ENCODE measurements at regions not wholly inside any gene's neighbourhood (a gene's known extent, or its start where the extent isn't known, plus 50 kb on each side); places are given as distances from the start of the nearest gene placed in this dataset.
"Not testable (repeated sequence)": the region's sequence is repeated elsewhere in the genome, so short reads cannot be mapped to it uniquely, and the experiment has no call there.

DNA sequence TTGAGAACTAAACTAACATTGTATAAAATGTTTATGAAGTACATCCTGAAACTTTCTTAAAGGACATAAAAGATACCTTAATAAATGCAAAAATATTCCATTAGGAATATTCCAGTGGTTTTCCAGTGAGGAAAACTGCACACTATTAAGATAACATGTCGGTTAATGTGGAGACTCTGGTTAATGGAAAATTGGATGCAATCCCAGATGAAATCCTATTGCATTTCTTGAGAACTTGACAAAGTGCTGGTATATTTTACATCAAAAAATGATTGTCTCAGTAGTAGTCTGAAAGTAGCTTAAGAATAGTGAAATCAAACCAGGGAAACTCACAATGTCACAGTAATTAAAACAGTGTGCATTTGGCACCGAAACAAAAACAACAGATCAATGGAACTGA, 202.5 kb upstream of the MON1B start:
- no peak for FAIRE-seq

DNA sequence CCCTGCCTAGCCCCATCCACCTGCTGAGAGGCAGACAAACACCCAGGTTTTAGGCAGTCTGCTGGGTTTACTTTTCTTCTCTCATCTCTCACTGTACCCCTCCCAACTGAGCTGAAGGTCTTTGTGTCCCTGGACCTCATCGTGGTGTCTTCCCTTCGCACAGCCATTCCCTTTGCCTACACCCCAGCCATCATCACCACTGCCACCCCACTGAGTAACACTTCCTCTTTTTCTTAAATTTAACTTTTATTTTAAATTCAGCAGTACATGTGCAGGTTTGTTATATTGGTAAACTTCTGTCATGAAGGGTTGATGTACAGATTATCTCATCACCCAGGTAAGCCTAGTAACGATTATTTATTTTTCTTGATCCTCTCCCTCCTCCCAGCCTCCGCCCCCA, 188.3 kb upstream of the MON1B start:
- FAIRE-seq, result no peak

DNA sequence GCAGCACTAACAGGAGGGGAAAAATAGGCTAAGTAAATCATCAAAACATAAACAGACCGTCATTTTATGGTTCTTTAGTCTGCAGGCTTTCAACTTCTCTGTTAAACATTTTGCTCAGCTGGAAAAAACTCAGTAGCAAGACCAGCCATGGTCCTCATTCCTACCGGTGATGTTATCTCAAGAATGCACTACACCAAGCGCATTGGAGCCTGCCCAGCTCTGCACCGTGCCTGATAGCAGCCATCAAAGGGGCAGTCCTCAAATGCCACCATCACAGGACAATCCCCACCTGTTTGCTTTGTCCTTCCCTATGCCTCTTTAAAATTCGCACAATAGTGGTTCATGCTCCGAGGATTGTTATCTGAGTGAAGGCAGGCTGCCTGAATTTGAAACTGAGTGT, 181.5 kb upstream of the MON1B start:
- FAIRE-seq, result no peak

DNA sequence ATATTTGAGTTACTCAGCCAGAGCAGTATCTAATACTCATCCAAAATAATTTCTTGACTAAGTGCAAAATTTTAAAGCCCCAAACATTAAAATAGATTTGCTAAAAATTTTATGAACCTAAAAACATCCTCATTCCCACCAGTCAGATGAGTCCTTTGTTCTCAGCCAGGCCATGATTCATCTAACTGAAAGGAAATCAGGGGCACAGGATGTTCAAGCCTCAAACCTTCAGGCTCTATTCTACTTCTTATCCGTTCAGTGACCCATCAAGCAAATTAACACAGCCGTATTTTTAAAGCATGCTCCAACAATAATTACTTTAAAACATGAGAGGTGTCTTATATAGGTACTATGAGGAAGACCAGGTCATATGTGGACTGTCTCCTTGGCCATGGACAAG, 176.5 kb upstream of the MON1B start:
- FAIRE-seq, result no peak

DNA sequence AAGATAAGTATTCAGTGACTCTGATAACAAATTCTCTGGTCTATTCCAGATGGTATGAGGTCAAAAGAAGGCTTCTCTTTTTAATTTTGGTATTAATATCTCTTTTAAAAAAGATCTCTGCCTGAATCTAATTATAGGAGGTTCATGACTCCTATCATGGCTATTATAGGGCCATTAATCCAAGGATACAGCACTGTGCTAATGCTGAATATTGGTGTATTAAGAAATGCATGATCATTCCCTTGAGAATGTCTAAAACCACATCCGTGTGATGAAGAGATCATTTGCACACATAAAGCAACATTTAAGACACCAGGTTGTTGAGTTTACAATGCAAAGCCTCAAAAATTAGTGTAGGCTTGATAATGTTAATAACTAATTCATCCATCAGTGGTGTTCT, 160.4 kb upstream of the MON1B start:
- FAIRE-seq, result no peak

DNA sequence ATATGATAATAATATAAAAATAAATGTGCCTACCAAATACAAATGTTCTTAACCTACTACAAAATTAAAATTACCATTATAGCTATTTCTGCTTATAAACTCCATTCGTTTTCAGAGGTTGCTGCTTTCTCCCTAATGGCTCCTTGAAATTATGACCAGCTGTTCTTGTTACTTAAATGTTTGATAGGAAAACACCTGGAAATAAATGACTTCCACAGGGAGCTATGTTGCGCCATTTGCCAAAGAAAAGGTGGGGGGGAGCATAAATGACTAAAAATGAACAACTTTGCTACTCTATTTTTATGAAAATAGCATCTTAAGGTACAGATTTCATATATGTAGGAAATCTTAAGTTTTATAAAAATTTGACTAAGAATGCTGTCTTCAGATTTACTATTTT, 157.5 kb upstream of the MON1B start:
- no peak for FAIRE-seq

DNA sequence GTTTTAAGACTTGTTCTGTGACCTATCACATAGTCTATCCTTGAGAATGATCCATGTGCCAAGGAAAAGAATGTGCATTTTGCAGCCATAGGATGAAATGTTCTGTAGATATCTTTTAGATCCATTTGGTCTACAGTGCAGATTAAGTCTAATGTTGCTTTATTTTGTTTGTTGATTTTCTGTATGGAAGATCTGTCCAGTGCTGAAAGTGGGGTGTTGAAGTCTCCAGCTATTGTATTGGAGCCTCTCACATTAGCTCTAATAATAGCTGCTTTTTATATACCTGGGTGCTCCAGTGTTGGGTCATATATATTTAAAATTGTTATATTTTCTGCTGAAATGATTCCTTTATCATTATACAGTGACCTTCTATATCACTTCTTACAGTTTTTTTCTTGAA, 155.6 kb upstream of the MON1B start:
- FAIRE-seq, result no peak

DNA sequence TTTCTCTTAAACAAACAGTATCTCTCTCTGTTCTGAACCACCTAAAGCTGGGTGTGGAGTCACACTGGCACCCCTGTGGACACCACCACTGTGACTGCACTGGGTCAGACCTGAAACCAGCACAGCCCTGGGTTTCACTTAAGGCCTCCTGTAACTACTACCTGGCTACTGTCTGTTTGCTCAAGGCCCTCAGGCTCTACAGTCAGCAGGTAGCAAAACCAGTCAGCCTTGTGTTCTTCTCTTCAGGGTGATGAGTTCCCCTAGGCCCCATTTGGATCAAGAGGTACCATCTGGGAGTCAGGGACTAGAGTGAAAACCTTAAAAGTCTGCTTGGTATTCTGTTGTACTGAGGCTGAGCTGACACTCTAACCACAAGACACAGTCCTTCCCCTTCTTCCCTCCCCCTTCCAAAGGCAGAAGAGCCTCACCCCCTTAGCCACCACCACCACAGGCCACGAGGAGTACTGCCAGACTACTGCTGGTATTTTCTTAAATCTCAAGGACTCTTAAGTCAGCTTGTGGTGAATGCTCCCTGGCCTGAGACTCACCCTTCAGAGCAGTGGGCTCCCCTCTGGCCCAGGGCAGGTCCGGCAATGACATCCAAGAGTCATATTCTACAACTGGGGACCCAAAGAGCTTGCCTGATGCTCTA, 153.2 kb upstream of the MON1B start:
- no peak for FAIRE-seq

DNA sequence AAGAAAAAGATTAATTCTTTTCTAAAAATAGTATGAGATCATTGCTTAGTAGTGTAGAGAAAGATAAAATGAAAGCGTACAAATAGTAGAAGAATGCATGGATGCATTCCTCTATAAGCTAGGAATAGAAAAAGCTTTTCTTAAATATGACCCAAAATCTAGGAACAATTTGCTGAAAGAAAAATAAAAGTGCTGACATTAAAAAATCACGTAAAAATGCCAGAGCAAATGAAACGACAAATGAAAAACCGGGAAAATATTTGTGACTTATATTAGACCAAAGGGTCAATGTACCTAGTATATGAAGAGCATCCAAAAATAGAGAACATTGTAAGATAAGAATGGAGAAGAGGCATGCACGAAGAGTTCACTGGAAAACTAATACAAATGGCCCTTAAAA, 149.5 kb upstream of the MON1B start:
- FAIRE-seq, result no peak

DNA sequence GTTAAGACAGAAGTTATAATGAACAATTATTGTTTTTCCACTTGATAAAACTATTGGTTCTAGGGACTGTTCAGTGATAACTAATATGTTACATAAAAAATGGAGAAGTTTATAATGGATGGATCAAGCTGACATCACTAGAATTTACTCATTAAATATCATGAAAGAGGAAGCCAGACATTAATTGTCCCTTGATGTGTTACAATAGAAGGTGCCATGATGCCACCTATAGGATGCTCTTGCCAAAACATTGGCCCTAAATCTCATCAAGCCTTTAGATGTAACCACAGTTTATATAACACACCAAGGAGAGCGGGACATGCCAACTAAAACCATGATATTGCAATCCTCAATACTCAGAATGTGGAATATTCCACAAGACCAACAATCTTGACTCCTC, 147.9 kb upstream of the MON1B start:
- FAIRE-seq, result no peak

DNA sequence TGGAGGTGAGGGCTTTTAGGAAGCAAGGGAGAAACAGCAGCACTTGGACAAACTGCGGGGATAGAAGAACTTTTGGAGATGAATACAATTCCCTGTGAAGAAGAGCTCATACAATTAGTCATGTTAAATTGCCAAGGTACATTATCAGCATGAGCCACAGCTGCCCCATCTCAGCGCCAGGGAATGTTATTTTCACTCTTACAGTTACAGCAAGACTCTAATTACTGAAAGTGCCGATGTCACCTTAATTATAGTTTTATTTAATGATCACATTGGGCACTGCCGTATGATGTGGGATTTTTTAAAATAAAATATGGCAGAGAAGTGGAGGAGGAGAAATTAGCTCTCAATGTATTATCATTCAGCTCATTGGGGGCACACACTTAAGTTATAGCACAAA, 144.8 kb upstream of the MON1B start:
- no peak for FAIRE-seq

DNA sequence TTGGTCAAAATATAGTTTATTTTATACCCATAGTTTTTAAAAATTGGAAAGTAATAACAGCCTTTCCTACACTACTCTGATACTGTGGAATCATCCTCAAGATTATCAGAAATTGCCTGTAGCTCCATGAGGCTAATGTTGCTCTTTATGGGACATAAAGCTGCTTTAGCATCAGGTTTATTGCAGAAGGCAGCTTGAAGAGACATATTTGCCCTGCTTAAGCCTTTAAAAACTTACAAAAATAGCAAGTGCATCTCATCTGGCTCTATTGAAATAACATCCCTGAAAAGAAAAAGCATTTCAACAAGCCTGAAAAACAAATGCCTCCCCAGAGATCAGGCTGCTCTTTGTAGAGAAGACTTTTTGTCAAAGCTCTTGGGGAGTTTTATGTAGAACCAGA, 142.9 kb upstream of the MON1B start:
- FAIRE-seq, result no peak

DNA sequence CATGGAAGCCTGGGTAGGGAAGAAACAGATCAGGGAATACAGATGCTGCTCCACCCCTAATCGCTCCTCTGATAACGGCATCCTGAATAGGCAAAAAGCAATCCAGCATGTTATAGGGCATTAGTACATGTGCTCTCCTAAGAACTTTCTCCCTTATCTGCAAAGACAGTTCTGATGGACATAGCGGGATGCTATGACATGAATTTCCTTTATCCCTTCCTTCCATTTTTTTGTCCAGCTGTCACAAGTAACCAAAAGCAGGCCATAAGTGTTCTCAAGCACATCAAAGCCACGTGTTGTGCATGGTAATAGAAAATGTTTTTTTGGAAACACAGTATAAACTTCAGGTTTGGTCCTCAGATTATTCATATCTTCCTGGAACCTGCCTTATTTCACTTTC, 141.4 kb upstream of the MON1B start:
- FAIRE-seq, result no peak

DNA sequence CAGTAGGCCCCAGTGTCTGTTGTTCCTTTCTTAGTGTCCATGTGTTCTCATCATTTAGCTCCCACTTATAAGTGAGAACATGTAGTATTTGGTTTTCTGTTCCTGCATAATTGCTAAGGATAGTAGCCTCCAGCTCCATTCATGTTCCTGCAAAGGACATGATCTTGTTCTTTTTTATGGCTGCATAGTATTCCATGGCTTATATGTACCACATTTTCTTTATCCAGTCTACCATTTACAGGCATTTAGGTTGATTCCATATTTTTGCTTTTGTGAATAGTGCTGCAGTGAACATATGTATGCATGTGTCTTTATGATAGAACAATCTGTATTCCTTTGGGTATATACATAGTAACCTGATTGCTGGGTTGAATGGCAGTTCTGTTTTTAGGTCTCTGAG, 134.4 kb upstream of the MON1B start:
- FAIRE-seq, result not testable (repeated sequence)

DNA sequence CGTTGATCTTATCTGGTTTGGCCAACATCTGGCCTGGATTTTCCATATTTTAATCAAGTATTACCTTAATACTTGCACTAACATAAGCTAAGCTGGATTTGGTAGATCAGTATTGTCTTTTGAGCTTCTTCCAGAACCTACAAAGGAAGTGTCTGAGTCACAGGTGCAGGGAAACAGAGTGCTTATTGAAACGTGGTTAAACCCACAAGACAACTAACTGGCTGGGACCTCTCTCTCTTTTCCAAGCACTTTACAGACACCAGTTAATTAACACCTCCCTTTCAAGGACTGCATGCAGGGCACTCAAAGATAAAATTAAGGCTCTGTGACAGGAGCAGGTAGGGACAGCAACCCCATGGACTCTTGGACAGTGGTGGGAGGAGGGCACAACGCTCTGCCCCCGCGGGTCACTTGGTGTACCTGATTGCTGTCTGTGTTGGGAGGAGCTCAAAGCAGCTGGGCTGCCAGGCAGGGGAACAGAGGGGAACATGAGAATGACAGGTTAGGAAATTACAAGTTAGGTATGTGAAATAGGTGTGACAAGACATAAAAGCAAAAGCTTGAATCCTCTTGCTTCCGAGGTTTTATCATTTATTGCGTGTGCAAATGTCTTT, 133.7 kb upstream of the MON1B start:
- no peak for FAIRE-seq

DNA sequence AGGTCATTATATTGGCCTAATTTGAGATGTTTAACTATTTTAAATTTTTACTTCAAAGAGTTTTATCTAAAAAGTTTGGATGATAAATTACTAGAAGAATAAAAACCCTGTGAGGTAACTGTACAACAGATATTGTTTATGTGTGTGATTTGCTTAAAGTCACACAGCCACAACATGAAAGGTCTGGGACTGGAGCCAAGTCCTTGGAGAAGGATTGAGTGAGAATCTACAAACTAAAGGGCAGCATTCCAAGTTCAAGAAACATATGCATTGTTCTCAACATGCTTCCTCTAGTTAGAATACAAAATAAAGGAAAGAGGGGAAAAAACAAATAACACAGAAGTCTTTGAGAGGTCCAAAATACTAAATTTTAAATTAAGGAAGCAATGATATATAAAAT, 131.5 kb upstream of the MON1B start:
- peak; percentile 84 for FAIRE-seq

DNA sequence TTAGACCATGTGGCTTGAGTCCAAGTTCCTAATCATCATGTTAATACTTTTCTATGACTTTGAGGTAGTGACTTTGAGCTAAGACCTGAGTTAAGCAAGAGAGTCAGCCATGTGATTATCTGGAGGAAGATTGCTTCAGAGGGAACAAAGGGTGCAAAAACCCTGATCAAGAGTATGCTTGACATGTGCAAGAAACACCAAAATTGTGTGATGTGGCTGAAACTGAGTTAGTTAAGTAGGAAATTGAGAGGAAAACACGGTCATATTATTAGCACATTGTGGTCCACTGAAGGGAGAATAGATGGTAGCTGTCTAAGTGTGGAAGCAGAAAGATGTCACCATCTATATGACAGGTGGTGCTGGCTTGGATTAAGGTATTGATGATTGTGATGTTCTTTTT, 130.4 kb upstream of the MON1B start:
- no peak for FAIRE-seq

DNA sequence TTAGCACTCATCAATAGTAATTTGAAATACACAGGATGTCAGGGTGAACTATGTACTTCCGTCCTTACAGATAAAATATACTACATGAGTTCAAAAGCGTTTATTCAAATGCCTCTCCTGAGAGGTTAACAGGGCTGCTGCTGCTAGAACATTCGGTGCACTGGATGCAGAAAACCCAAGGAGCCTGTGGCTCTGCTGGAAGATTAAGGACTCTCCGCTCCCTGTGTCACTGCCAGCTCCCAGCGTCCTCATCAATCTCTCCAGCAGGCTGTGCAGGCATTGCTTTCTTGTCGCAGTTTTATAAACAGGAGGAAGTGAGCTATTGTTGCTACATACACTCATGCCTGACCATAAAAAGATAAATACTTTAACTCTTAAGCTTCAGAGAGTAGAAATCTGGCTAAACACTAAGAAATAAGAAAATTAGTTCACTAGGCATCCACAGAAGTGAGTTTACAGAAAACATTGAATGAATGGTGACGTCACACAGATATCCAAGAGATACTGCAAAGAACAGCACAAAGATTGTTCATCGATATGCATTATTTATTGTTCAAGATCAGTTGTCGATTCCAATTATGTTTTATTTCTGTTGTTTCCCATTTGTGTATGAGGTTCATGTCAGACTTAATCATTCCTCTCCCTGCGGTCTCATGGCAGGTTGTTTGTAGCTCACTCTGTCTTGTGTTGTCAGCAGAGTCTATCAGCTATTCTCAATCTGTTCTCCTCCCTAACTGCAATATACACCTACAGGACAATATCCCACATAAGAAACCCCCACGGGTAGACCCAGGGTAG, 127.9 kb upstream of the MON1B start:
- no peak for FAIRE-seq

DNA sequence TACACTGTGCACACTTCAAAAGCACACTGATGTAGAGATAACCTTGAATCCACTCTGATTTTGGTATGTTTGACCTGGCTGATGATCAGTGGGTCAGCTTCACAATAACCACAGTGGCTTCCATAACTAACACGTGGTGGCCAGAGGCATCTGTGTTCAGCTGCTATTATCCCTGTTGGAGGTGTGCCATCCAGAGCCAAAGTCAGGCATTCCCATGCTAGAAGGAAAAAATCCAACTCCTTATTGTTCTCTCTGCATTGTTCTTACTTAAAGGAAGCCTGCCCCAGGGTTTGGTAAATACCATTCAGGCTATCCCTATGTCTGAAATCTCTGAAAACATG, 127.3 kb upstream of the MON1B start:
- FAIRE-seq, result no peak

DNA sequence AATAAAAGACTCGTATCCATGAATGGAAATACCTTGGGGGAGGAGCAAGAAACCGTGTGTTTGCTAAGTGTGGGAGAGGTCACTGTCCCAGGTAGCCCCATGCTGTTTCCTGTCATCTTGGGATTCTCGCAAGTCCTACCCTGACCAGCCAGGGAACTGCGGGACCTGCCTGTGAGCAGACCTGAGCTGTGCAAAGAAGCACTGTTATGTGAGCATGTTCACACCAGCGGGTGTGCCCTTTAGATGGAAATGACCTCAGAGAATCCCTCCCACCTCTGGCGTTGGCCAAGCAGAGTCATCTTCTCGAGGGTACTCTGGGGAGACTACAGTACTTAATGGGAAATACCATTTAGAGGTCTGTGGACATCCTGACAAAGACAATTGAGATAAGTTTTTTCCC, 127.0 kb upstream of the MON1B start:
- no peak for FAIRE-seq

DNA sequence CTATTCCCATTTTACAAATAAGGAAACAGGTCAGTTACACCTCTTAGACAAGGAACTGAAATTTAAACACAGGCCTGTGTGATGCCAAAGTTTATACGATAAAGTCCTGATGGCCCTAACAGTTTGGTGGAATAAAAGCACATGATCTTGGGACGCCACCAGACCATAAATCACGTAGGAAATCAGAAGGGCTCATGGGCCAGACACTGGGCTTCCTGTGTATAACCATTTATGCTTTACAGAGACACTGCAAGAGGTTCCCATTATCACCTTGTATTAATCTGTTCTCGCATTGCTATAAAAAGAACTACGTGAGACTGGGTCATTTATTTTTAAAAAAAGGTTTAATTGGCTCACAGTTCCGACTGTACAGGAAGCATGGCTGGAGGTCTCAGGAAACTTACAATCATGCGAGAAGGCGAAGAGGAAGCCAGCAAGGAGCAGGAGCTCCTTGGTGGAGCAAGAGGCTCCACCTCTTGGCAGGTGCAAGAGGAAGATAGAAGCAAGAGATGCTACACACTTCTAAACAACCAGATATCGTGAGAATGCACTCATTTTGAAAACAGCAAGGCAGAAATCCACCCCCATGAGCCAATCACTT, 124.0 kb upstream of the MON1B start:
- no peak for FAIRE-seq

DNA sequence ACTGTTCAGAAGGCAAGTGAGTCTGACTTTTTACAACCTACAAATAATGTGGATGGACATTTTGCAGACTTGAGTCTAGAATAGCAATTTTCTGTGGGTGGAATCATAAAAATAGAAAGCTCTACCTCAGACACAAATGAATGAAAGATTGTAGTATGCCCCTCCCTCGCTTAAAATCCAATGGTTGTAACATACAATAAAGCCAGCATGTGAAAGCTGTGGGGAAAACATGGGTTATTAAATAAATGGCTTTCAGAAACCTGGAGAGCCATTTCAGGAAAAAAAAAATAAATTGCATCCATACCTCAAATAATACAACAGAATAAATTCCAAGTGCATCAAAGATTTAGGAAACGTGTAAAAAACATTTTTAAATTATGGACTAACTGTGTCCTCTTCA, 123.1 kb upstream of the MON1B start:
- FAIRE-seq, result no peak

DNA sequence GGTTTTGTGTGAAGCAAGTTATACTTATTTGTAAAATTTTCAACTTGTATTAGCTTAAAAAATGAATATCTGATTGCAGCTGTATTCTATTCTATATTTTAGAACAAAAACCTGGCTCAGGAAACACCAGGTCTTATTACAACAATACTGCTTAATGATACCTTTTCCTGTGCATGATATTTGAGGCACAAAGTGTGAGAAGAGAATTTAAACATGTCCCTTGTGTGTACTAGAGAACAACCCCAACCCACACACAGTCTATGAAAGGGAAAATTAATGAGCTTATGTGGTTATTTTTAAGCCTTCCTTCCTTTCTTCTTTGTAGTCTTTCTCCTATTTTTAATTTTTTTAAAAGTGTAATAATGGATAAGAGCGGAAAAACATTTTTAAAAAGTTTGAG, 122.6 kb upstream of the MON1B start:
- FAIRE-seq, result no peak

DNA sequence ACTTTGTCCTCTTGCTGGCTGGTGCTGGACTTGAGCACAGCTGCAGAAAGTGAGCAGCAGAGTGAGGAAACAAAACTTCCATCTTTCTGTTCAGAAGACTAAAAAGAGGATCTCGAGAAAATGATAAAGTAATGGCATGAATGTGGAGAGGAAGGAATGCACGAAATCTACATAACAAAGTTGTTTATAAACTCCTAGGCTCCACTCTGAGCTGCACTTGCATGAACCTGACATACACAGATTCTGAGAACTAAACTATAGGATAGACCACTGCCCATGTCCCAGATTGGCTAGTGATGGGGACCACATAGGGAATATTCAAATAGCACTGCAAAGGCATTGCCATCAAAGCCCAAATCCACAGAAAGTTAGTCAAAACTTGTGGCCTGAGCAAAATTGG, 121.1 kb upstream of the MON1B start:
- FAIRE-seq, result no peak
